GM12892 (cell line): ENCODE measurements at regions not wholly inside any gene's neighbourhood (a gene's known extent, or its start where the extent isn't known, plus 50 kb on each side); places are given as distances from the start of the nearest gene placed in this dataset.

Source experiments
- POLR2A ChIP-seq: IDR thresholded peaks from 2 replicates; pipeline ENCODE4 v1.6.1; 2011; ENCODE audit warnings: low read depth, low read length, control low read depth
- POLR2AphosphoS5 ChIP-seq: IDR thresholded peaks from 2 replicates; pipeline ENCODE4 v1.6.1; 2011; ENCODE audit warnings: low read depth, low read length, control low read depth
- TAF1 ChIP-seq: IDR thresholded peaks from 2 replicates; pipeline ENCODE4 v1.6.1; 2011; ENCODE audit warnings: low read depth, mild to moderate bottlenecking, control low read depth, low read length, borderline replicate concordance

DNA sequence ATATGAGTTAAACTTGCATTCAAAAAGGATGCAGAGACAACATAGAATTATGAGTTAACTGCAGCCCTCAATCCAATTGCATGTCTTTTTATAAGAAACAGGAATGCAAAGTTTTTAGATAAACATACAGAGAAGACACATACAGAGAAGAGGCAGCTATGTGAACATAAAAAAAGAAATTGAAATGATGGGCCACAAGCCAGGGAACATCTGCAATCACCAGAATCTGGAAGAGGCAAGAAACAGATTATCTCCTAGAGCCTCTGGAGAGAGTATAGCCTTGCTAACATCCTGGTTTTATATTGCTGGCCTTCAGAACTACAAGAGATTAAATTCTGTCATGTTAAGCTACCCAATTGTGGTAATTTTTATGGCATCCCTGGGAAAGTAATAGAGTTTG is 257.2 kb upstream of the EYS start:
- TF ChIP-seq POLR2A = no peak
- no peak for TF ChIP-seq POLR2AphosphoS5
- TF ChIP-seq TAF1 = no peak
